GM12875 (cell line): ENCODE measurements at regions not wholly inside any gene's neighbourhood (a gene's known extent, or its start where the extent isn't known, plus 50 kb on each side); places are given as distances from the start of the nearest gene placed in this dataset.

Source experiments
- H3K4me3 ChIP-seq: one replicate; pipeline ENCODE4 v1.5.1; 2011; ENCODE audit warnings: low read depth, low read length, control low read depth
- CTCF ChIP-seq: IDR thresholded peaks from 2 replicates; pipeline ENCODE4 v1.5.1; 2011; ENCODE audit warnings: low read depth, mild to moderate bottlenecking, control low read depth, inconsistent platforms, low read length, moderate library complexity, borderline replicate concordance; ENCODE audit not compliant: insufficient read depth

GRCh38 chr5:107023732-107024131, 647.0 kb downstream of the EFNA5 start:
- TF ChIP-seq CTCF: no peak
- no peak overlapping the region for H3K4me3 ChIP-seq

GRCh38 chr5:107021575-107021974, 649.2 kb downstream of the EFNA5 start:
- TF ChIP-seq CTCF: no peak

GRCh38 chr5:107020626-107021025, 650.1 kb downstream of the EFNA5 start:
- TF ChIP-seq CTCF: no peak
- H3K4me3 ChIP-seq: no peak overlapping the region

More at GRCh38 chr5:107021575-107021974, 649.2 kb downstream of the EFNA5 start:
- H3K4me3 ChIP-seq: no peak overlapping the region

GRCh38 chr5:107017616-107018015, 653.1 kb downstream of the EFNA5 start:
- no peak overlapping the region for H3K4me3 ChIP-seq
- TF ChIP-seq CTCF: no peak

- TF ChIP-seq CTCF: no peak
- no peak overlapping the region for H3K4me3 ChIP-seq
Measured at GRCh38 chr5:107012371-107012770, 658.4 kb downstream of the EFNA5 start.

- TF ChIP-seq CTCF: no peak
- H3K4me3 ChIP-seq: no peak overlapping the region
Measured at GRCh38 chr5:107011605-107012004, 659.1 kb downstream of the EFNA5 start.

- no peak for TF ChIP-seq CTCF
- no peak overlapping the region for H3K4me3 ChIP-seq
Measured at GRCh38 chr5:107010060-107010459, 660.7 kb downstream of the EFNA5 start.
